ENCODE measurements at regions not wholly inside any gene's neighbourhood (a gene's known extent, or its start where the extent isn't known, plus 50 kb on each side); places are given as distances from the start of the nearest gene placed in this dataset.

DNA sequence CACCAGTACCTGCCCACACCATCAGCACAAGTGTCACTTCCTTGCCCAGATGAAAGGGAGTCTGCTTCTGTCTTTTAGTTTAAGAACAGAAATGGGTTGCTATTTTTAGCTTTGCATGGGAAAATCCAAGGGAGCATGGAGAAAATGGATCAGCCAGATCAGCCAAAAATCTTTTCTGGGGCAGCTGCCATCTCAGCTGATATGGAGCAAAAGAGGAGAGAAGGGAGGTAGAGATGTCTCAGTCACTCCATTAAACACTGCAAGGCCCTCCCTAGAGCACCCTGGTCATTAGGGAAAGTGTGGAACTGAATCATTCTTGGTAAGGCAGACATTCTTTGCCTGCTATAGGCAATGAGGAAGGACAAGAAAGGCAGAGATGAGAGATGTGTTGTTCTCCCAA is 79.9 kb downstream of the CTAGE1 start:
- TF ChIP-seq EZH2 (IDR thresholded peaks at IDR 0.05; ENCODE audit: insufficient read depth, poor library complexity, severe bottlenecking): no peak
- TF ChIP-seq EZH2phosphoT487 (IDR thresholded peaks at IDR 0.05; ENCODE audit: insufficient read depth, low read depth): no peak
